PC-3 (cell line): ENCODE measurements at regions not wholly inside any gene's neighbourhood (a gene's known extent, or its start where the extent isn't known, plus 50 kb on each side); places are given as distances from the start of the nearest gene placed in this dataset.

Experiments
- ATAC-seq: fragments of 200-7000 bp; cut with Tn5 transposase; 2 replicates; pipeline ENCODE4 v1.9.1; 2020; ENCODE audit warnings: mild to moderate bottlenecking, moderate library complexity
- BruUV-seq: library from RNA; stranded (reverse); fragments of 400-500 nt; replicated peaks from 2 replicates; lab custom pipeline; 2021; lab: Mats Ljungman, UMichigan
- CTCF ChIA-PET: fragments of 300-600 bp; sonication (Branson Sonifier 250); formaldehyde crosslinking; loops from one replicate; lab custom pipeline; 2022; ENCODE audit warnings: antibody characterized with exemption; lab: Charles Lee
- POLR2A ChIA-PET: fragments of 300-600 bp; sonication (Branson Sonifier 250); formaldehyde crosslinking; loops from one replicate; lab custom pipeline; 2022; ENCODE audit warnings: antibody characterized with exemption; ENCODE audit not compliant: unreplicated experiment; lab: Charles Lee
- DNase-seq: peaks from one replicate; pipeline ENCODE4 v3.0.0-alpha.2; 2015
- H2AFZ ChIP-seq: fragments of 300-600 bp; sonication (generic); 2 replicates; pipeline ENCODE4 v1.6.0; 2016; ENCODE audit warnings: antibody characterized with exemption, low read length
- H3F3A ChIP-seq: fragments of 300-600 bp; sonication (generic); one replicate; pipeline ENCODE4 v1.6.0; 2017; ENCODE audit warnings: antibody characterized with exemption, low read length, control low read depth, mild to moderate bottlenecking; ENCODE audit not compliant: unreplicated experiment
- H3K27ac ChIP-seq: fragments of 300-600 bp; sonication (generic); 2 replicates; pipeline ENCODE4 v1.5.1; 2016; ENCODE audit warnings: mild to moderate bottlenecking, low read length
- H3K27me3 ChIP-seq: fragments of 300-600 bp; sonication (generic); 2 replicates; pipeline ENCODE4 v1.6.1; 2016; ENCODE audit warnings: low read length, mixed read lengths
- H3K36me3 ChIP-seq: fragments of 300-600 bp; sonication (generic); 2 replicates; pipeline ENCODE4 v1.6.1; 2016; ENCODE audit warnings: low read depth, mixed run types, low read length, mixed read lengths
- H3K4me1 ChIP-seq: fragments of 300-600 bp; sonication (generic); 2 replicates; pipeline ENCODE4 v1.5.1; 2016; ENCODE audit warnings: low read length; ENCODE audit not compliant: insufficient read depth
- H3K4me2 ChIP-seq: fragments of 300-600 bp; sonication (generic); 2 replicates; pipeline ENCODE4 v1.6.0; 2016; ENCODE audit warnings: low read length
- H3K4me3 ChIP-seq: fragments of 300-600 bp; sonication (generic); 2 replicates; pipeline ENCODE4 v1.5.1; 2016; ENCODE audit warnings: mild to moderate bottlenecking, low read length, mixed read lengths
- H3K79me2 ChIP-seq: fragments of 300-600 bp; sonication (generic); 2 replicates; pipeline ENCODE4 v1.6.1; 2017; ENCODE audit warnings: low read length, mixed read lengths
- H3K9ac ChIP-seq: fragments of 300-600 bp; sonication (generic); 2 replicates; pipeline ENCODE4 v1.6.0; 2016; ENCODE audit warnings: mild to moderate bottlenecking, low read length
- H3K9me2 ChIP-seq: fragments of 300-600 bp; sonication (generic); replicated peaks from 2 replicates; pipeline ENCODE4 v1.6.1; 2016; ENCODE audit warnings: mixed run types, low read length, mixed read lengths
- H3K9me3 ChIP-seq: fragments of 300-600 bp; sonication (generic); 2 replicates; pipeline ENCODE4 v1.6.1; 2016; ENCODE audit warnings: low read length, mixed read lengths
- H4K20me1 ChIP-seq: fragments of 300-600 bp; sonication (generic); 2 replicates; pipeline ENCODE4 v1.6.1; 2016; ENCODE audit warnings: low read length, mixed read lengths
- EZH2 ChIP-seq: fragments of 300-600 bp; sonication (generic); IDR thresholded peaks from one replicate; pipeline ENCODE4 v1.6.1; 2017; ENCODE audit warnings: antibody characterized with exemption, mild to moderate bottlenecking, low read length; ENCODE audit not compliant: unreplicated experiment
- EZH2phosphoT487 ChIP-seq: fragments of 300-600 bp; sonication (generic); IDR thresholded peaks from 2 replicates; pipeline ENCODE4 v1.6.1; 2018; ENCODE audit warnings: mild to moderate bottlenecking, antibody characterized with exemption, low read length, borderline replicate concordance
- intact Hi-C: fragments of 100-400 bp; cut with micrococcal nuclease; formaldehyde crosslinking; loops from 2 replicates; pipeline ENCODE4 v1.9.0; 2023
- TF ChIP-seq, protein P1 (sequence below): fragments of 300-600 bp; sonication (generic); conservative IDR thresholded peaks from 2 replicates; pipeline ENCODE4 v1.5.1; 2017; ENCODE audit warnings: antibody characterized with exemption, low read depth, mild to moderate bottlenecking, low read length

DNA sequence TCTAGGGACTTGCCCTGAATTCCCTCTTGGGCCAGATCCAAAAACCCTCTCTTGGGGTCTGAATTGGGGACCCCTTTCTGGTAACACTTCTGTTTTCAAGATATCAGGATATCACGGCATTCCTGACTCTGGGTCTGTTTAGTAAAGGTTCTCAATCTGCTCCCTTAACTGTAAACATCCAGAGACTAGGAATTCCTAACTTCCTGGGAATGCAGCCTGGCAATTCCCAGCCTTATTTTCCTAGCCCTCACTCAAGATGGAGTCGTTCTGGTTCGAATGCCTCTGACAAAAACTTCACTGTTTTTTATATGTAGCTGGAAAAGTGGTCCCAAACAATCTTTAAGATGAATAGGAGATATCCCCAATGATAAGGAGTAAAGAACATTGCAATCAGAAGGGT, 141.6 kb upstream of the XYLT1 start:
- Histone ChIP-seq H3K79me2 (no peaks in the 10 kb centered on the region), H3F3A (no peaks in the 10 kb centered on the region), H4K20me1 (no peaks in the 10 kb centered on the region), H3K36me3 (no peaks in the 10 kb centered on the region), H3K27ac (no peak overlapping the region), H3K4me3 (no peak overlapping the region), H3K9ac (no peak overlapping the region), H3K4me2 (no peak overlapping the region), H3K4me1 (no peaks in the 10 kb centered on the region), H3K9me2 (no peaks in the 10 kb centered on the region), H3K9me3 (no peaks in the 10 kb centered on the region), H3K27me3 (no peaks in the 10 kb centered on the region), H2AFZ (no peak overlapping the region)
- ChIA-PET POLR2A (no interaction called here), CTCF (no interaction called here)
- TF ChIP-seq EZH2phosphoT487 (no peak), EZH2 (no peak)
- TF ChIP-seq, protein P1, sequence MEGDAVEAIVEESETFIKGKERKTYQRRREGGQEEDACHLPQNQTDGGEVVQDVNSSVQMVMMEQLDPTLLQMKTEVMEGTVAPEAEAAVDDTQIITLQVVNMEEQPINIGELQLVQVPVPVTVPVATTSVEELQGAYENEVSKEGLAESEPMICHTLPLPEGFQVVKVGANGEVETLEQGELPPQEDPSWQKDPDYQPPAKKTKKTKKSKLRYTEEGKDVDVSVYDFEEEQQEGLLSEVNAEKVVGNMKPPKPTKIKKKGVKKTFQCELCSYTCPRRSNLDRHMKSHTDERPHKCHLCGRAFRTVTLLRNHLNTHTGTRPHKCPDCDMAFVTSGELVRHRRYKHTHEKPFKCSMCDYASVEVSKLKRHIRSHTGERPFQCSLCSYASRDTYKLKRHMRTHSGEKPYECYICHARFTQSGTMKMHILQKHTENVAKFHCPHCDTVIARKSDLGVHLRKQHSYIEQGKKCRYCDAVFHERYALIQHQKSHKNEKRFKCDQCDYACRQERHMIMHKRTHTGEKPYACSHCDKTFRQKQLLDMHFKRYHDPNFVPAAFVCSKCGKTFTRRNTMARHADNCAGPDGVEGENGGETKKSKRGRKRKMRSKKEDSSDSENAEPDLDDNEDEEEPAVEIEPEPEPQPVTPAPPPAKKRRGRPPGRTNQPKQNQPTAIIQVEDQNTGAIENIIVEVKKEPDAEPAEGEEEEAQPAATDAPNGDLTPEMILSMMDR: no peak
- intact Hi-C loops: no loop called here
- no TSS peak for BruUV-seq
- DNase-seq: no peak
- ATAC-seq: no peak

DNA sequence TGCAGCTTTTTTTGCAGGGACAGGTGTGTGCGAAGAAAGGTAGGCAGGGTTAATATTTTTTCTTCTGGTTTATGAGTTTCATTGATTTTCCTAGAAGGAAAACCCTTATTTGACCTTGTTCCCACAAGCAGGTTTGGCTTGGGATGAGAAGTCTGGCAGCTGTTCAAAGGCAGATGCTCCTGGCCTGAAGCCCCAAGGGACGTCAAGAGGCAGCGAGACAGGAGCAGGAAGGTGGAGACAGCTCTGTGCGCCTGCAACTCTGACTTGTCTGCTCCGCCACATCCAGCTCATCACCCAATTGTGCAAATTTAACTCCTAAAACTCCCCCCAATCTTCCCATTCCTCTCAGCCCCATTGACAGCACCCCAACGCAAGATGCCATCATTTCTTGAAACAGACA, 136.8 kb upstream of the XYLT1 start:
- POLR2A ChIA-PET: no interaction called here
- Histone ChIP-seq H4K20me1 (no peaks in the 10 kb centered on the region), H3K4me1 (no peaks in the 10 kb centered on the region), H3K36me3 (no peaks in the 10 kb centered on the region), H2AFZ (no peak overlapping the region), H3K9me2 (no peaks in the 10 kb centered on the region), H3F3A (no peaks in the 10 kb centered on the region), H3K9me3 (no peaks in the 10 kb centered on the region), H3K4me3 (no peak overlapping the region), H3K27ac (no peak overlapping the region), H3K79me2 (no peaks in the 10 kb centered on the region), H3K9ac (no peak overlapping the region), H3K27me3 (no peaks in the 10 kb centered on the region), H3K4me2 (no peak overlapping the region)
- intact Hi-C loops: no loop called here
- DNase-seq: no peak
- no peak for TF ChIP-seq EZH2
- TF ChIP-seq EZH2phosphoT487: no peak
- TF ChIP-seq, protein P1: no peak
- no peak for ATAC-seq
- CTCF ChIA-PET: no interaction called here
- no TSS peak for BruUV-seq

DNA sequence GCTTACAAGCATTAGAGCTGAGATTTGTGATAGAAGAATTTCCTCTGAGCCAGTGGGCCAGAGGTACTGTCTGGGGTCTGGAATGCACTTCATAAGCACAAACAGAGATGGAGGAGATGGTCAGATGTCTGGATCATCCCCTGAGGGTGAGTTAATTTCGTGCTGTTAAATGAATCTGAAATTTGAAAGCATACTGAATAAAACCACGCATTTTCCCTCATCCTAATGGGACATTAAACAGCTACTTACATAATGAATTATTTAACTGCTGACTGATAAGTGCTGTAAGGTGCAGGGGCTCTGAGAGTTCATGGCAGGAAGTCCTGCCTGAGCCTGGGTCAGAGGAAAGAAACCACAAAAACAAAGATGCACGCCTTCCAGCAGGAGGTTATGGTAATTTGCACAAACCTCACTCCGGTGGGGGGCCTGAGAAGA, 136.3 kb upstream of the XYLT1 start:
- H3K4me2 ChIP-seq: no peak overlapping the region
- no peak overlapping the region for H3K4me3 ChIP-seq
- ChIA-PET CTCF (no interaction called here), POLR2A (no interaction called here)
- H3K4me1 ChIP-seq: no peaks in the 10 kb centered on the region
- no peaks in the 10 kb centered on the region for H3K79me2 ChIP-seq
- ATAC-seq (no peak), DNase-seq (no peak)
- H3K9me2 ChIP-seq: no peaks in the 10 kb centered on the region
- H3K9me3 ChIP-seq: no peaks in the 10 kb centered on the region
- H3K27me3 ChIP-seq: no peaks in the 10 kb centered on the region
- H3F3A ChIP-seq: no peaks in the 10 kb centered on the region
- no TSS peak for BruUV-seq
- H3K9ac ChIP-seq: no peak overlapping the region
- H4K20me1 ChIP-seq: no peaks in the 10 kb centered on the region
- H3K36me3 ChIP-seq: no peaks in the 10 kb centered on the region
- H3K27ac ChIP-seq: no peak overlapping the region
- intact Hi-C loops: no loop called here
- TF ChIP-seq EZH2phosphoT487 (no peak), EZH2 (no peak)
- TF ChIP-seq, protein P1: no peak
- no peak overlapping the region for H2AFZ ChIP-seq
